OCI-LY1 (cell line): ENCODE measurements at regions not wholly inside any gene's neighbourhood (a gene's known extent, or its start where the extent isn't known, plus 50 kb on each side); places are given as distances from the start of the nearest gene placed in this dataset.

Source experiments
- H2AFZ ChIP-seq: fragments of 200-600 bp; sonication (generic), shearing (Covaris generic); 2 replicates; pipeline ENCODE4 v1.6.0; 2014; ENCODE audit warnings: antibody characterized with exemption, mild to moderate bottlenecking, low read length
- H3F3A ChIP-seq: fragments of 200-600 bp; sonication (generic), shearing (Covaris generic); 2 replicates; pipeline ENCODE4 v1.6.0; 2014; ENCODE audit warnings: mild to moderate bottlenecking, antibody characterized with exemption, low read length, moderate library complexity; ENCODE audit not compliant: insufficient read depth
- H3K27ac ChIP-seq: fragments of 200-600 bp; sonication (generic); 2 replicates; pipeline ENCODE4 v1.5.1; 2014; ENCODE audit warnings: low read length, mixed run types, mild to moderate bottlenecking, low read depth; ENCODE audit not compliant: poor library complexity, severe bottlenecking
- H3K27me3 ChIP-seq: fragments of 200-600 bp; sonication (generic); 2 replicates; pipeline ENCODE4 v1.6.0; 2014; ENCODE audit warnings: antibody characterized with exemption, mild to moderate bottlenecking, low read length, moderate library complexity; ENCODE audit not compliant: insufficient read depth
- H3K36me3 ChIP-seq: fragments of 200-600 bp; sonication (generic); 2 replicates; pipeline ENCODE4 v1.6.1; 2014; ENCODE audit warnings: mild to moderate bottlenecking, antibody characterized with exemption, low read length, moderate library complexity, mixed read lengths; ENCODE audit not compliant: insufficient read depth
- H3K4me1 ChIP-seq: fragments of 200-600 bp; sonication (generic); 2 replicates; pipeline ENCODE4 v1.5.1; 2014; ENCODE audit warnings: mild to moderate bottlenecking, low read length, moderate library complexity; ENCODE audit not compliant: insufficient read depth, severe bottlenecking
- H3K4me2 ChIP-seq: fragments of 200-600 bp; sonication (generic), shearing (Covaris generic); 2 replicates; pipeline ENCODE4 v1.6.1; 2014; ENCODE audit warnings: low read length
- H3K4me3 ChIP-seq: fragments of 200-600 bp; sonication (generic); 2 replicates; pipeline ENCODE4 v1.5.1; 2014; ENCODE audit warnings: low read length, low read depth, mild to moderate bottlenecking, mixed read lengths; ENCODE audit not compliant: poor library complexity, severe bottlenecking
- H3K79me2 ChIP-seq: fragments of 200-600 bp; shearing (Covaris generic); 2 replicates; pipeline ENCODE4 v1.6.1; 2016; ENCODE audit warnings: mixed run types, low read length, mixed read lengths; ENCODE audit not compliant: insufficient read depth
- H3K9ac ChIP-seq: fragments of 200-600 bp; sonication (generic), shearing (Covaris generic); 2 replicates; pipeline ENCODE4 v1.6.1; 2014; ENCODE audit warnings: mild to moderate bottlenecking, low read length, mixed read lengths
- H3K9me2 ChIP-seq: fragments of 200-600 bp; sonication (generic), shearing (Covaris generic); 2 replicates; pipeline ENCODE4 v1.6.1; 2014; ENCODE audit warnings: low read depth, mild to moderate bottlenecking, low read length, mixed read lengths
- H3K9me3 ChIP-seq: fragments of 200-600 bp; shearing (Covaris generic); 2 replicates; pipeline ENCODE4 v1.6.1; 2014; ENCODE audit warnings: low read length, mixed read lengths
- H4K20me1 ChIP-seq: fragments of 200-600 bp; sonication (generic), shearing (Covaris generic); 2 replicates; pipeline ENCODE4 v1.6.0; 2016; ENCODE audit warnings: mild to moderate bottlenecking, low read length; ENCODE audit not compliant: insufficient read depth
- EZH2 ChIP-seq: fragments of 200-600 bp; sonication (generic), shearing (Covaris generic); IDR thresholded peaks from 2 replicates; pipeline ENCODE4 v1.8.0; 2017; ENCODE audit warnings: borderline replicate concordance, mixed run types, mild to moderate bottlenecking, antibody characterized with exemption, low read length, moderate library complexity, mixed read lengths
- TF ChIP-seq, protein P1 (sequence below): fragments of 200-600 bp; sonication (generic), shearing (Covaris generic); IDR thresholded peaks from 2 replicates; pipeline ENCODE4 v1.5.1; 2017; ENCODE audit warnings: mild to moderate bottlenecking, antibody characterized with exemption, low read length, moderate library complexity, mixed read lengths

DNA sequence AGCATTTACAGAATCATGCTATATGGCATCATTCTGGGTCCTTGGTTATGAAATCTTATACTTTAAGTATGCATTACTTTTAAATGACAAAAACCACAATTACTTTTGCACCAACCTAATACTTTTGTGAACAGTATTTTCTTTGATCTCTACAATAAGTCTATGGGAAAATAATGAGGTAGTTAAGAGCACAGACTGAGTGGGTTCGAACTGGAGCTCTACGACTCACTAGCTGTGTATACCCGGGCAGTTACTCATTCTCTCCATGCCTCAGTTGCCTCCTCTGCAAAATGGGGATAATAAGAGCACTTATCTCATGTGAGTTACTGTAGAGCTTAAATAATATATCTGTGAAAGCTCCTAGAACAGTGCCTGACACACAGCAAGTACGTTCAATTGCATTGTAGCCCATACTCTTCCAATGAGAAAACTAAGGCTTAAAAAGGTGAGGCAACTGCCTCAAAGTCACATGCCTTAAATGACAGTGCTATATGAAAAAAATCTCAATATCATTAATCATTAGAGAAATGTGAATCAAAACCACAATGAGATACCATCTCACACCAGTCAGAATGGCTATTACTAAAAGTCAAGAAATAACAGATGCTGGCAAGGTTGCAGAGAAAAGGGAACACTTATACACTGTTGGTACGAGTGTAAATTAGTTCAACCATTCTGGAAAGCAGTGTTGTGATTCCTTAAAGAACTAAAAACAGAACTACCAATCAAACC lies 151.5 kb downstream of the CHIC2 start:
- TF ChIP-seq, protein P1, sequence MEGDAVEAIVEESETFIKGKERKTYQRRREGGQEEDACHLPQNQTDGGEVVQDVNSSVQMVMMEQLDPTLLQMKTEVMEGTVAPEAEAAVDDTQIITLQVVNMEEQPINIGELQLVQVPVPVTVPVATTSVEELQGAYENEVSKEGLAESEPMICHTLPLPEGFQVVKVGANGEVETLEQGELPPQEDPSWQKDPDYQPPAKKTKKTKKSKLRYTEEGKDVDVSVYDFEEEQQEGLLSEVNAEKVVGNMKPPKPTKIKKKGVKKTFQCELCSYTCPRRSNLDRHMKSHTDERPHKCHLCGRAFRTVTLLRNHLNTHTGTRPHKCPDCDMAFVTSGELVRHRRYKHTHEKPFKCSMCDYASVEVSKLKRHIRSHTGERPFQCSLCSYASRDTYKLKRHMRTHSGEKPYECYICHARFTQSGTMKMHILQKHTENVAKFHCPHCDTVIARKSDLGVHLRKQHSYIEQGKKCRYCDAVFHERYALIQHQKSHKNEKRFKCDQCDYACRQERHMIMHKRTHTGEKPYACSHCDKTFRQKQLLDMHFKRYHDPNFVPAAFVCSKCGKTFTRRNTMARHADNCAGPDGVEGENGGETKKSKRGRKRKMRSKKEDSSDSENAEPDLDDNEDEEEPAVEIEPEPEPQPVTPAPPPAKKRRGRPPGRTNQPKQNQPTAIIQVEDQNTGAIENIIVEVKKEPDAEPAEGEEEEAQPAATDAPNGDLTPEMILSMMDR: no peak
- TF ChIP-seq EZH2: no peak
- H3K4me3 ChIP-seq: no peak overlapping the region
- H3F3A ChIP-seq: no peaks in the 10 kb centered on the region
- no peaks in the 10 kb centered on the region for H3K79me2 ChIP-seq
- H3K36me3 ChIP-seq: no peaks in the 10 kb centered on the region
- no peak overlapping the region for H3K27ac ChIP-seq
- no peak overlapping the region for H3K9ac ChIP-seq
- H2AFZ ChIP-seq: no peak overlapping the region
- H3K9me2 ChIP-seq: no peaks in the 10 kb centered on the region
- H3K4me1 ChIP-seq: no peaks in the 10 kb centered on the region
- no peaks in the 10 kb centered on the region for H3K27me3 ChIP-seq
- no peak overlapping the region for H3K4me2 ChIP-seq
- no peaks in the 10 kb centered on the region for H3K9me3 ChIP-seq
- H4K20me1 ChIP-seq: no peaks in the 10 kb centered on the region

DNA sequence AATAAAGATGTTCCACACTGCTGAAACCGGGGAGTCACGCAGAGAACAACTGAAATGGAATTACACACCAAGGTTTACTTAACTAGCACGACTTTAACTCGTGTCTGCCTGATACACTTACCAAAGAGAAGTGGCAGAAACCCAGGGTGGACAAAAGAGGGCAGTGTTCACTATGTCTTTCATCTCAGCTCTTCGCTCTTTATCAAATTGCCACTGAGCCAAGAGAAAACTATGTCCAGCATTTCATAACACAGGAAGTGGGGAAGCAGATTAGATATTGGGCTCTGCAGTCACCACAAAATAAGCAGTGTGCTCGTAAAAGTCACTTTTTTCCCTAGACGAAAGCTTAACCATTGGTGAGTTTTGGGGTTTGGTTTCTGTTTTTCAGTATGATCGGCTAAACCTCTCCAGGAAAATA lies 155.7 kb downstream of the CHIC2 start:
- no peaks in the 10 kb centered on the region for H3K9me3 ChIP-seq
- H2AFZ ChIP-seq: no peak overlapping the region
- H3K79me2 ChIP-seq: no peaks in the 10 kb centered on the region
- no peak overlapping the region for H3K9ac ChIP-seq
- H3K4me2 ChIP-seq: no peak overlapping the region
- H3K36me3 ChIP-seq: no peaks in the 10 kb centered on the region
- no peaks in the 10 kb centered on the region for H4K20me1 ChIP-seq
- TF ChIP-seq, protein P1: peak; percentile 70
- no peak for TF ChIP-seq EZH2
- H3K27ac ChIP-seq: no peak overlapping the region
- no peaks in the 10 kb centered on the region for H3K4me1 ChIP-seq
- no peaks in the 10 kb centered on the region for H3F3A ChIP-seq
- no peaks in the 10 kb centered on the region for H3K9me2 ChIP-seq
- no peak overlapping the region for H3K4me3 ChIP-seq
- no peaks in the 10 kb centered on the region for H3K27me3 ChIP-seq

DNA sequence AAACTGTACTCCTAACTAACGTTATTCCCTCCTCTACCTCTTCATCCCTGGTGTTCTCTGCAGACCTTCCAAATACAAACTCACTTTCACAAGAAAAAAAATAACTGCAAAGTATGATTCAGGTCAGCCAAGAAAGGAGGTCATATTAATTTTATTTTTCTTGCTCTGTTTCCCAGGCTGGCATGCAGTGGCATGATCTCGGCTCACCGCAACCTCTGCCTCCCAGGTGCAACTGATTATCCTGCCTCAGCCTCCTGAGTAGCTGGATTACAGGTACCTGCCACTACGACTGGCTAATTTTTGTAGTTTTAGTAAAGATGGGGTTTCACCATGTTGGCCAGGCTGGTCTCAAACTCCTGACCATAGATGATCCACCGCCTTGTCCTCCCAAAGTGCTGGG lies 156.6 kb downstream of the CHIC2 start:
- no peaks in the 10 kb centered on the region for H3K9me3 ChIP-seq
- H3K4me2 ChIP-seq: no peak overlapping the region
- no peak for TF ChIP-seq EZH2
- TF ChIP-seq, protein P1: no peak
- H4K20me1 ChIP-seq: no peaks in the 10 kb centered on the region
- no peak overlapping the region for H3K4me3 ChIP-seq
- no peaks in the 10 kb centered on the region for H3F3A ChIP-seq
- H3K27ac ChIP-seq: no peak overlapping the region
- no peaks in the 10 kb centered on the region for H3K36me3 ChIP-seq
- no peaks in the 10 kb centered on the region for H3K27me3 ChIP-seq
- H3K79me2 ChIP-seq: no peaks in the 10 kb centered on the region
- H3K4me1 ChIP-seq: no peaks in the 10 kb centered on the region
- no peak overlapping the region for H2AFZ ChIP-seq
- H3K9ac ChIP-seq: no peak overlapping the region
- no peaks in the 10 kb centered on the region for H3K9me2 ChIP-seq
